ENCODE measurements at regions not wholly inside any gene's neighbourhood (a gene's known extent, or its start where the extent isn't known, plus 50 kb on each side); places are given as distances from the start of the nearest gene placed in this dataset.
"Not testable (repeated sequence)": the region's sequence is repeated elsewhere in the genome, so short reads cannot be mapped to it uniquely, and the experiment has no call there.

DNA sequence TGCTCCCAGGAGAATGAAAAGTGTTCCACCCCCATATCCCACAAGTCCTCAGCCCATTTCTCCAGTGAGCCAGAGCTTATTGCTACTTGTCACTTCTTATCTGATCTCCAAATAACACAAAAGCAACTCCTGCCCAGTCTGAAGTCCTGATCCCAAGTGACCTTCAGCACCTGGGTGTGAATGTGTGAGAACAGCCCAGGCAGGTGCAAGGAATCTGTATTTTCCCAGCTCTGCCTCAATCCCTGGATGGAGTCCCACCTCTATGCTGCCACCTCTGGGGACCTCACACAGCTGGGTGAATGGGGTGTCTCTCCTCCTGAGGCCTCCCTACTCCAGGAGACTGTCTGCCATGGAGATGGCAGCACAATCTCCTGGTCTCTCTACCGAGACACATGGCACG, 402.4 kb upstream of the PROX1 start:
- Mint-ChIP-seq H3K4me1 (peaks cover 12% of the 10 kb centered on the region), H3K9me3 (no peaks in the 10 kb centered on the region), H3K4me3 (no peak overlapping the region), H3K27me3 (ENCODE audit: low read depth) (peaks cover 62% of the 10 kb centered on the region), H3K36me3 (no peaks in the 10 kb centered on the region), H3K27ac (no peak overlapping the region)
- TF ChIP-seq, protein P1, sequence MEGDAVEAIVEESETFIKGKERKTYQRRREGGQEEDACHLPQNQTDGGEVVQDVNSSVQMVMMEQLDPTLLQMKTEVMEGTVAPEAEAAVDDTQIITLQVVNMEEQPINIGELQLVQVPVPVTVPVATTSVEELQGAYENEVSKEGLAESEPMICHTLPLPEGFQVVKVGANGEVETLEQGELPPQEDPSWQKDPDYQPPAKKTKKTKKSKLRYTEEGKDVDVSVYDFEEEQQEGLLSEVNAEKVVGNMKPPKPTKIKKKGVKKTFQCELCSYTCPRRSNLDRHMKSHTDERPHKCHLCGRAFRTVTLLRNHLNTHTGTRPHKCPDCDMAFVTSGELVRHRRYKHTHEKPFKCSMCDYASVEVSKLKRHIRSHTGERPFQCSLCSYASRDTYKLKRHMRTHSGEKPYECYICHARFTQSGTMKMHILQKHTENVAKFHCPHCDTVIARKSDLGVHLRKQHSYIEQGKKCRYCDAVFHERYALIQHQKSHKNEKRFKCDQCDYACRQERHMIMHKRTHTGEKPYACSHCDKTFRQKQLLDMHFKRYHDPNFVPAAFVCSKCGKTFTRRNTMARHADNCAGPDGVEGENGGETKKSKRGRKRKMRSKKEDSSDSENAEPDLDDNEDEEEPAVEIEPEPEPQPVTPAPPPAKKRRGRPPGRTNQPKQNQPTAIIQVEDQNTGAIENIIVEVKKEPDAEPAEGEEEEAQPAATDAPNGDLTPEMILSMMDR (IDR thresholded peaks at IDR 0.05; ENCODE audit: unreplicated experiment): no peak
- no peak for DNase-seq (ENCODE audit: low spot score in 2 of 2, unreplicated experiment in 2 of 2)

DNA sequence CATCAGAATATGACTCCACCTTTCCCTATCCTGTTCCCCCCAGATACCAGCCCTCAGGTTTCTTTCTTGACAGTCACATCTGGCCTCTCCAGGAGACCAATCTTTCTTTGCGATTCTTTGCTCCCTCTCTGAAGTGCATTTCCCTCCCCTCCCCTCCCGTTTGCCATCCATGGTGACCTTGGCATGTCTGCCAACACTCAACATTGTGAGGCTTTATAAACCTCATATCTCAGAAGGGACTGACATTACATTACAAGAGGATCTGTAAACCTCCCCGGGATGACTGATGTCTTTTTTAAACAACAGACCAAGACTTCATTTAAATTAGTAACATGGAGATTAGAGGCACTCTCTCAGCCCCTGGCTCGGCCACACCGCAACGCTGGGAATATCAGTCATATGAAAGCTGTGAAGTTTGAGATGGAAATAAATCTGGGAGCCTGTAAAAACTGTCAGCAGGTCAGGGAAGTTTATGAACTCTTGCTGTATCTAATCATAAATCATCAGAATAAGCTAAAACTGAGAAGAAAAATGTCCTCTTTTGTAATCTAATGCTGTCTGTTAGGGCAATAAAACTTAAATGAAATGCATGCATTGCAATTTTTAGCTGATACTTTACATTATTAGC, 401.7 kb upstream of the PROX1 start:
- Mint-ChIP-seq H3K27ac (no peak overlapping the region), H3K4me3 (no peak overlapping the region), H3K36me3 (no peaks in the 10 kb centered on the region), H3K4me1 (peaks cover 12% of the 10 kb centered on the region), H3K27me3 (ENCODE audit: low read depth) (peaks cover 63% of the 10 kb centered on the region), H3K9me3 (no peaks in the 10 kb centered on the region)
- TF ChIP-seq, protein P1 (IDR thresholded peaks at IDR 0.05; ENCODE audit: unreplicated experiment): no peak
- DNase-seq (ENCODE audit: low spot score in 2 of 2, unreplicated experiment in 2 of 2): no peak

DNA sequence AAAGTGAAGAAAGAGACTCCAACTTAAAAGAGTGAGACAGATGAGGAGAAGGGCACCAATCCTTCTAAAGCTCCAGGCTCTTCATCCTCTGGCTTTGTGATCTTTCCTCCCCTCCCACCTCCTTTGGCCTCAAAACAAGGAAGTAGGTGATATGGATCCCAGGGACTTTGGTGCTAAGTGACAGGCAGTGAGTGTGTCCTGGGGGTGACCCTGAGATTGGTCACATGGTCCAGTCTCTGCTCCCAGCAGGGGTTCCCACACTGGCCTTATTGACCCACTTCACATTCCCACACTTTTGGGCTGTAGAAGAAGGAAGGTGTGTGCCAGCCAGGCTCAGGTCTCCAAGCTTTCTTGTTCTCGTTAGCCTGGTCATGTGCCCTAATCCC, 401.2 kb upstream of the PROX1 start:
- H3K9me3 Mint-ChIP-seq: no peaks in the 10 kb centered on the region
- H3K4me1 Mint-ChIP-seq: peaks cover 12% of the 10 kb centered on the region
- no peaks in the 10 kb centered on the region for H3K36me3 Mint-ChIP-seq
- H3K27me3 Mint-ChIP-seq (ENCODE audit: low read depth): peaks cover 63% of the 10 kb centered on the region
- no peak overlapping the region for H3K4me3 Mint-ChIP-seq
- H3K27ac Mint-ChIP-seq: no peak overlapping the region
- no peak for DNase-seq (ENCODE audit: low spot score in 2 of 2, unreplicated experiment in 2 of 2)
- TF ChIP-seq, protein P1 (IDR thresholded peaks at IDR 0.05; ENCODE audit: unreplicated experiment): no peak

DNA sequence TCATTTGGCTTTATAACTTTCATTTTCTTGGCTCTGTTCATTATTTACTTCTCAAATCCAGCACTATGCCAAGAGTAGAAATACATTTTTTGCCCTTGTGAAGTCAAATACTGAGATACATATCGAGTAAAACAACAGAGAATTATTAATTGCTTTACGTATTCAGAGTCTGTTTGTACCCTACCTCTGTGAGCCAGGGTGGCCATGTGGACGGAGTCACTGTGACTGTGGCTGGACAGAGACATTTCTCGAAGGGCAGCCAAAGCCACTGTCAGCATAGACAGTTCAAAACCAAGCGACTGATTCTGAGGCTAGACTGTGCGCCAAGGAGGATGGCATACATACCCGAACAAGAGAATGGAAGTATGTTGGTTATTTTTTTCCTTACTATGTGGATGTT, 391.0 kb upstream of the PROX1 start:
- Mint-ChIP-seq H3K27me3 (ENCODE audit: low read depth) (peaks cover 36% of the 10 kb centered on the region), H3K36me3 (no peaks in the 10 kb centered on the region), H3K4me1 (no peaks in the 10 kb centered on the region), H3K9me3 (no peaks in the 10 kb centered on the region), H3K27ac (no peak overlapping the region), H3K4me3 (no peak overlapping the region)
- no peak for DNase-seq (ENCODE audit: low spot score in 2 of 2, unreplicated experiment in 2 of 2)
- TF ChIP-seq, protein P1 (IDR thresholded peaks at IDR 0.05; ENCODE audit: unreplicated experiment): no peak

DNA sequence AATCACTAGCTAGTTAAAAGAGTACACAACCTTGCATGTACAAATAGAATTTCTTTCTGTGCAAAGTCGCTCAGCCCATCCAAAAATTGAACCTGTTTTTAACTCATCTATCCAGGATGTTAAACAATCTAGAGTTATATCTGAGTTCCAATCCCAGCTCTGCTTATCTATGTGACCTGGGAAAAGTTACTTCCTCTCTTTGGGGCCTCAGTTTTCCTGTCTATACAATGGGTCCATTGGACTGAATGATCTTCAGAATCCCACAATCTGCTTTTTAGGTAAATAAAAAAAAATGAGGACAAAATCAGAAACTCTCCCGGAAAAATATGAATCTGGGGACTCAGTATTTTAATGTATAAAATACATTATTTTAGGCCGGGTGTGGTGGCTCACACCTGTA, 389.5 kb upstream of the PROX1 start:
- TF ChIP-seq, protein P1 (IDR thresholded peaks at IDR 0.05; ENCODE audit: unreplicated experiment): no peak

DNA sequence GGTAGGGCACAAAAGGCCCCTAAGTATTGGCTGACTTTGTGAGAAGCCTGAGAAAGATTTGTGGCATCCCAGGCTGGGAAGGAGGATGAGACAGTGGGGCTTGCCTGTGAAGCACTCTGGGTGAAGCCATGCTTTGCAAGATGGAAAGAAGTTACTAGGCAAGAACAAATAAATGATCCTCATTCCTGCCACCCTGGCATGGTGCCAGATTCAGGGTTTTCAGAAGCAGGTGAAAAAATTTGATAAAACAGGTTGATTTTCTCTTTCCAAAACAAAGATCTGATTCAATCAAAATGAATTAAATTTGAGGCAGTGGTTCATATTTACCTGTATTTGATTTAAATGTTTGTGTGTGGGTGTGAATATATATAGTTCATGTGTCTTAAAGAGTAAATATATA, 386.9 kb upstream of the PROX1 start:
- Mint-ChIP-seq H3K36me3 (no peaks in the 10 kb centered on the region), H3K9me3 (no peaks in the 10 kb centered on the region), H3K4me3 (no peak overlapping the region), H3K27me3 (ENCODE audit: low read depth) (peaks cover 31% of the 10 kb centered on the region), H3K4me1 (no peaks in the 10 kb centered on the region), H3K27ac (no peak overlapping the region)
- DNase-seq (ENCODE audit: low spot score in 2 of 2, unreplicated experiment in 2 of 2): no peak
- TF ChIP-seq, protein P1 (IDR thresholded peaks at IDR 0.05; ENCODE audit: unreplicated experiment): no peak

More for the DNA sequence above, 389.5 kb upstream of the PROX1 start:
- no peak overlapping the region for H3K4me3 Mint-ChIP-seq
- H3K9me3 Mint-ChIP-seq: no peaks in the 10 kb centered on the region
- H3K27me3 Mint-ChIP-seq (ENCODE audit: low read depth): peaks cover 34% of the 10 kb centered on the region
- DNase-seq (ENCODE audit: low spot score in 2 of 2, unreplicated experiment in 2 of 2): no peak
- no peaks in the 10 kb centered on the region for H3K4me1 Mint-ChIP-seq
- H3K36me3 Mint-ChIP-seq: no peaks in the 10 kb centered on the region
- no peak overlapping the region for H3K27ac Mint-ChIP-seq

DNA sequence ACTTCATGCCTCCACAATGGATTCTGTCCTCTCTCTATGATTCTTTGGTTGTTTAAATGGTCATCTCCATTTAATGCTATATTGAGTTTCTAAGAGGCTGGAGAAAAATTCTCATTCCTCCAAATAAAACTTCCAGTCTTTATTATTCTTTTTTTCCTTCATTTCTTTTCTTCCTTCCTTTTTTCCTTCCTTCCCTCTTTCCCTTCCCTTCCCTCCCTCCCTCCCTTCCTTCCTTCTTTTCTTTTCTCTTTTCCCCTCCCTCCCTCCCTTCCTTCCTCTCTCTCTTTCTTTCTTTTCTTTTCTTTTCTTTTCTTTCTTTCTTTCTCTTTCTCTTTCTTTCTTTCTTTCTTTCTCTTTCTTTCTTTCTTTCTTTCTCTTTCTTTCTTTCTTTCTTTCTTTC, 386.1 kb upstream of the PROX1 start:
- H3K4me3 Mint-ChIP-seq; H3K27ac Mint-ChIP-seq; H3K4me1 Mint-ChIP-seq; DNase-seq (ENCODE audit: low spot score in 2 of 2, unreplicated experiment in 2 of 2); H3K9me3 Mint-ChIP-seq; H3K36me3 Mint-ChIP-seq: not testable (repeated sequence)
- H3K27me3 Mint-ChIP-seq (ENCODE audit: low read depth): peaks cover 28% of the 10 kb centered on the region

Measured in mesothelial cell of epicardium (in vitro differentiated cells).